ENCODE measurements at regions not wholly inside any gene's neighbourhood (a gene's known extent, or its start where the extent isn't known, plus 50 kb on each side); places are given as distances from the start of the nearest gene placed in this dataset.
"Not testable (repeated sequence)": the region's sequence is repeated elsewhere in the genome, so short reads cannot be mapped to it uniquely, and the experiment has no call there.

GRCh38 chr5:21094619-21095018 is 1106.6 kb upstream of the CDH18 start:
- POLR2A ChIA-PET, result no interaction called here
- CTCF ChIA-PET, result no interaction called here

- ChIA-PET CTCF (no interaction called here), POLR2A (no interaction called here)
Observed at GRCh38 chr5:21087766-21088165, 1099.8 kb upstream of the CDH18 start.

DNA sequence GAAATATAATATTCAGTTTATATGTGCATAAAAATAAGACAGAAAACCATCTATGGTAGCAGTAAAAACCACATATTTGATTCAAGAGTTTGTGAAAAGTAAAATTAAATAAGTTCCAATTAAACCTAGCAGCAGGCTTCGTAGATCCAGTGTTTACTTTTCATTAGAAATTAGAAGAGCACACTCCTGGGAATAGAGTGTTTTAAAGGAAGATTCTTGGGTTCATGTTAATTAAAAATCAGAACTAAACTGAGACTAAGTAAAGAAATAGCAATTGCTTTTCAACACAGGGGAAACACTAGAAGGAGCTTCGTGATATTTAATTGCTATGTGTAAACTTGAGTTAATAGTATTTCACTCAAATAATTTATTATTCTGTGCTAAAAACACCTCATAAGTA is 1097.8 kb upstream of the CDH18 start:
- ChIA-PET CTCF (no interaction called here), POLR2A (no interaction called here)

DNA sequence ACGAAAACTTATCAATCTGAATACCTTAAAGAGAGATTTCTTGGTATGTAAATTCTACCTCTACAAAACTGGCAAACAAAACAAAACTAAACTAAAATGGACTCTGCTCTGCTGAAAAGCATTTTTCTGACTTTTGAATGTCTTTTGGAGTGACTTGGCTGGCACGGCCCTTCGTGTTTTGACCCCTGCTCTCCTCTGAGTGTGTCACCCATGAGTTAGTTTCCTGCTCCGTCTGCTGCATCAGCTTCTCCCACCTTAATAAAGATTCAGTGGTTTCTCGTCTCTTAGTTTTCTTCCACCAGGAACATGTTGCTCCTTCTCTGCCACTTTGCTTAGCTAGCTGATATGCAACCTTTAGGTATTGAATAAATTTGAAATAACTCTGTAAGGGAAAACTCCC is 1084.0 kb upstream of the CDH18 start:
- ChIA-PET POLR2A (no interaction called here), CTCF (no interaction called here)

- ChIA-PET POLR2A (no interaction called here), CTCF (no interaction called here)
Observed at GRCh38 chr5:21071421-21071820, 1083.4 kb upstream of the CDH18 start.

DNA sequence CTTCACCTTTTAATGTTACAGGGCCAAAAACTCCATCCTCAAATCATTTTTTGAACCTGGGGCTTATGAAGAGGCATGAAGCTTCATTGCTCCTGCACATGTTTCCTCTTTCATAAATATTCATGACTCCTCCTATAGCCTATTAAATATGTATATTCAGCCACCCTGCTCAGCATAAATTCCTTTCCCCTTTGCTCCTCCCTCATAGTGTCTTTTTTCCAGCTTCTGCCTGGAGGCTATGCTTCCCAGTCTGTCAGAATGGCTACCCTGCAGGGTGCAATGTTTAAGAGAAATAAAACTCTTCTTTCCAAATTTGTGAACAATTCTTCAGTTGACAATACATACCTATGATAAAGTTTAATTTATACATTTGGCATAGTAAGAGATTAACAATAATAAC is 1082.9 kb upstream of the CDH18 start:
- ChIA-PET CTCF (no interaction called here), POLR2A (no interaction called here)

DNA sequence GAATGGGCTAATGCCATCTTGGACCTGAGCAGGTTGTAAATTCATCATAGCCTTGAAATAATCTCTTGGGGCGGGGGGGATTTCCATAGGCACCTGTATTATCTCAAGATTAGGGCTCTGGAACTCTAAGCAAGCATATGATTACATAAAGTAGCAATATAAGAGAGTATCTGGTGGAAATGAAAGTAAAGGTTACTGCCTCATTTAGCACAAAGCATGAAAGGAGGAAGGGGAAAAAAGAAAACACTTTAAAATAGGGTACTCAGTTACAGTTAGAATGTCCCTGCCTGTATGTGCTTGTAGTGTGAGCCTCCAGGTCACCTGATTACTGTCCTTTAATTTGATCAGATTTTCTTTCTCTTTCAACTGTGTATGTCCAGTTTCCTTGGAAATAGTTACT is 1079.7 kb upstream of the CDH18 start:
- CTCF ChIA-PET, result no interaction called here
- POLR2A ChIA-PET, result no interaction called here

- ChIA-PET POLR2A (no interaction called here), CTCF (no interaction called here)
Observed at GRCh38 chr5:21063146-21063545, 1075.1 kb upstream of the CDH18 start.

DNA sequence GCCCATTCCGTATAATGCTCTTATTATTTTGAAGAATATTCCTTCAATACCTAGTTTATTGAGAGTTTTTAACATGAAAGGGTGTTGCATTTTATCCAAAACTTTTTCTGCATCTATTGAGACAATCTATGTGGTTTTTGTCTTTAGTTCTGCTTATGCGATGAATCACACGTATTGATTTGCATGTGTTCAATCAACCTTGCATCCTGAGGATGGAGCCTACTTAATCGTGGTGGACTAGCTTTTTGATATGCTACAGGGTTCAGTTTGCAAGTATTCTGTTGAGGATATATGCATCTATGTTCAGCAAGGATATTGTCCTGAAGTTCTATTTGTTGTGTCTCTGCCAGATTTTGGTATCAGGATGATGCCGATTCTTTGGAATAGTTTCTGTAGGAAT is 1070.3 kb upstream of the CDH18 start:
- CTCF ChIA-PET, result no interaction called here

DNA sequence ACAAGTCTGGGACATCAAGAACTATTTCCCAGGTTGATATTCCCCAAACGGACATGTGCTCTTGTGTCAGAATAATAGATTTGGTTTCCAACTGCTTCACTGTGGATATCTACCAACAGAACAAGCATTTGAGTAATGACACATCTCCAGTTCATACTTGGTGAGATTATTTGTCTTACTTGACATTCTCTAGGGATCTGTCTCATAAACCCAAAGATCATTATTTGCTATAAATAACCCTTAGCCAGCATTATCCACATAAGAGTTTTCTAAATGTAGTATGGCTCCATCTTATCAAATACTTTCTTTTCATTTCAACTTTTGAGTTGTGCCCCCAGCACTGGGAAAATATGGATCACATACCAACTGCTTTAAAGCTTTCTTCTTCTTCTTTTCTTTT is 1063.9 kb upstream of the CDH18 start:
- POLR2A ChIA-PET, result no interaction called here
- CTCF ChIA-PET, result no interaction called here

More for the DNA sequence above, 1070.3 kb upstream of the CDH18 start:
- POLR2A ChIA-PET, result no interaction called here

GRCh38 chr5:21049901-21050300 is 1061.9 kb upstream of the CDH18 start:
- CTCF ChIA-PET, result no interaction called here

DNA sequence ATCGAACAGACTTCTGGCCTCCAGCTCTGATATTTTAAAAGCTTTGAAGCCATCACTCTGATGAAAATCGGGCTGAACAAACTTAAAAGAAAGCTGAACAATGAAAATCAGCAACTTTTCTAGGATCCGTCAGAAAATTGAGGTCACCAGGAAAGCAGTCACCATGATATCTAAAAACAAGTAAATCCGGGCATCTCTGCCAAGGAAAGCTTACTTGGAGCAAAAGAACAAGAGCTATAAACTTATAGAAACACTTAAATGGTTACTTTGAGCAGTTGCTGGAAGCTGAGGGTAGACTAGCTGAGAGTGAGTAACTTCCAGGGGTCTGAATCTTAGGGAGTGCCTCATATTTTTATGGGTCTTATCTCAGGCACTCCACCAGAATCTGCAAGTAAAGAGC is 1043.0 kb upstream of the CDH18 start:
- POLR2A ChIA-PET, result no interaction called here
- CTCF ChIA-PET, result no interaction called here

More at GRCh38 chr5:21049901-21050300, 1061.9 kb upstream of the CDH18 start:
- POLR2A ChIA-PET, result no interaction called here

DNA sequence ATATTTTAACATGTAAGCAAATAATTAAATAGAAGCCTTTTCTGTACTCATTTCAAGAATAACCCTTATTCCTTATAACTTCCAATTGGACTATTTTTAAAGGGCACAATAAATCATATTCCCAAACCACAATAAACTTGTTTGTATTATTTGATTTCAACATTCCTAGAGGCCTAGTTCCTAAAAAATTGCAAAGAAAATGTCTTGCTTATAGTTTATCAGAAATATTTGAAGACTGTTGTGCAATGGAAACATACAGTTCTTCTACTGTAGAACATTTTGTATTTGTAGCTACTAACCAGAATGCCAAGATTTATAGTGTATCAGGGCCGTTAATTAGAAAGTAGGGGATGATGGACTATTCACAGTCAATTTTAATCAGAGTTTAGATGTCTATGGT is 1037.0 kb upstream of the CDH18 start:
- POLR2A ChIA-PET, result no interaction called here
- CTCF ChIA-PET, result no interaction called here

GRCh38 chr5:21013237-21013636 is 1025.2 kb upstream of the CDH18 start:
- POLR2A ChIA-PET, result no interaction called here
- CTCF ChIA-PET, result no interaction called here

GRCh38 chr5:21007781-21008180 is 1019.8 kb upstream of the CDH18 start:
- CTCF ChIA-PET, result no interaction called here
- POLR2A ChIA-PET, result no interaction called here

GRCh38 chr5:20988933-20989332 is 1000.9 kb upstream of the CDH18 start:
- POLR2A ChIA-PET, CTCF ChIA-PET: not testable (repeated sequence)

DNA sequence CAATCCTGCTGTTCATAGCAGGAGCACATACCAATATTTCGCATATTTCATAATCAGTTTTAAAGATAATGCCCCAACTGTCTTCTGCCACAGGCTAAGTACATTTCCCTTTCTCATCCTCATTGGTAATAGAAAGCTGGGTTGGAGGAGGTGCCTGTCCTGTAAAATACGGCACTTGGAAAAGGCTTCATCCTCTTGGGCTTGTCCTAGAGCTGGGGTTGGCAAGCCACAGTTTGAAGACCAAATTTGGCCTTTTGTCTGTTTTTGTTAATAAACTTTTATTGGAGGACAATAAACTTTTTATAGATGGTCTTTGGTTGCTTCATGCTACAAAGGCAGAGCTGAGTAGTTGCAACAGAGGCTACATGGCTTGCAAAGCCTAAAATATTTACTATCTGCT is 997.8 kb upstream of the CDH18 start:
- ChIA-PET POLR2A (no interaction called here), CTCF (no interaction called here)

GRCh38 chr5:20974426-20974825 is 986.4 kb upstream of the CDH18 start:
- CTCF ChIA-PET, result no interaction called here
- POLR2A ChIA-PET, result no interaction called here

DNA sequence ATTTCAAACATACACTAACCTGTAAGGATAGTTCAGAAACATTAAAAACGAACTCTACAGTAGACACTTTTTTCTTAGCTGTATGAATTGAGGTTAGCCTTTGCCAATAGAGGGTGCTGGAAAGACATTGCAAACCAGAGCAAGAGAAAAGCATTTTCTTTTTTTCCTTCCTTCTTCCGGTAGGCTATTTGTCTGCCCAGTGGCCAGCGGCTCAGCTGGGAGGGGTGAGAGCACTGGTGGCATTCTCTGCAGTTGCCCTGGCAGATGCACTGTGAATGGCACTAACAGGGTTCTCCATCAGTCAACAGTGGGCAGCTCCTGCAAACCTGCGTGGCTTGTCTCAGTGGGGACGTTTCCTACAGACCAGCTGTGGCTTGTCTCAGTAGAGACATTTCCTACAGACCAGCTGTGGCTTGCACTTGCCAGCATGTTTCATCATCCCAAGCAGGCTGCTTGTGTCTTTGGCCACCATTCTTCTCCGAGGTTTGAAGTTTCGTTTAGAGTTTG is 984.5 kb upstream of the CDH18 start:
- ChIA-PET CTCF (no interaction called here), POLR2A (no interaction called here)

DNA sequence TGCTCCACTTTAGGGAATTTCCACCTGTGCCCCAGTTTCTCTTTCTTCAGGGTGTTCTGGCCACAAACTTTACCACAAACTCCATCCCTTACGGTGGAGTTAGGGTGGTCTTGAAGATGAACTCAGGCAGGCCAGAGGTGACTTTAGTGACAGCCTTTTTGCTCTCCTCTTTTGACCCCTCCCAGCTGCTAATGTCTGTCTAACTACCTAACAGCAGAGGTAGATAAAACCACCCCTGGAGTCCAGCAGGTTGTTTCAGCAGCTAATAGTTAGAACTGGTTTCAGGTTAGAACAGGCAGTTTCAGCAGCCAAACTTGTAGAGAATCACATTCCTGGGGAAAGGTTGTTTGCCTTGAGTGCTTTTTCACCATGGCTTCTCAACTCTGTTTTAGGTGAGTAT is 971.3 kb upstream of the CDH18 start:
- ChIA-PET POLR2A (no interaction called here), CTCF (no interaction called here)

DNA sequence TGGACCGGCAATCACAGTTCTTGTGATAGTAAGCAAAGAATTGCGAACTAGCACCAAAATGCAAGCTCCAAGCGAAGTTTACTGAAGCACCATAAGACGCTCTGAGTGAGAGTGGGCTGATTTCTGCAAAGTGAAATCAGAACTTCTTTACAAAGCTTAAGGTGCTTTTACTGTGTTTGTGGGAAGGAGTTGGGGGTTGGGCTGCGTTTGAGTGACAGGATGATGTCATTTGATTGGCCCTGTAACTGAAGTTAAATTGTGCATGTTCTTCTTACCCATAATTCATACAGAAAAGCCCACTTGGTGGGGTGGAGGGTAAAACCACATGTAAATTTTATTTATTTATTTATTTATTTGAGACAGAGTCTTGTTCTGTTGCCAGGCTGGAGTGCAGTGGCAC is 970.6 kb upstream of the CDH18 start:
- CTCF ChIA-PET, result no interaction called here
- POLR2A ChIA-PET, result no interaction called here

GRCh38 chr5:20956134-20956533 is 968.1 kb upstream of the CDH18 start:
- ChIA-PET CTCF (no interaction called here), POLR2A (no interaction called here)

DNA sequence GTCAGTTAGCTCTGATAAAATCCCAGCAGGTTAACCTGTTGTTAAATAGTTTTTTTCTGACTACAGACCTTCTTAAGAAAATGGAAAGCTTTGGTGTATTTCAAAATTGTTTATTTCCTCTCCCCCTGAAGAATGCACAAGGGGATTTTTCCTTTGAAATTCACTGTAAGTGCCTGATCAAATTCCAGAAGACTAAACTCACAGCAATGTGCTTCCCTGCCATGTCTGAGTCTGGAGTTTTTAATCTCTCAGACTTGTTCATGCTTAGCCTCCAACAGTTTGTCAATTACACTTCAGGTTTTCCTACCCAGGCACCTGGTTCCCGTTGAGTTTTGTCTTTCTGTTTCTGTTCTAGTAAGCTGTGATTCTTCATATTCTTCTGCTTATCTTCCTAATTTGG is 961.6 kb upstream of the CDH18 start:
- ChIA-PET POLR2A (no interaction called here), CTCF (no interaction called here)

Data from activated CD8-positive, alpha-beta memory T cell treated with anti-CD3 and anti-CD28 coated beads for 36 hours (primary cell).